ENCODE measurements at regions not wholly inside any gene's neighbourhood (a gene's known extent, or its start where the extent isn't known, plus 50 kb on each side); places are given as distances from the start of the nearest gene placed in this dataset.

- no peak for TF ChIP-seq CTCF (IDR thresholded peaks at IDR 0.05; ENCODE audit: low read depth, low read length)
- H3K4me3 ChIP-seq (replicated peaks in 1 of 2; ENCODE audit: low read depth in 2 of 2, low read length in 2 of 2), result no peak overlapping the region
- DNase-seq (ENCODE audit: low read depth in 2 of 2), result no peak
Measured at GRCh38 chr12:125210104-125210755, 145.0 kb downstream of the AACS start.

- H3K4me3 ChIP-seq (replicated peaks in 1 of 2; ENCODE audit: low read depth in 2 of 2, low read length in 2 of 2), result no peak overlapping the region
- no peak for DNase-seq (ENCODE audit: low read depth in 2 of 2)
- TF ChIP-seq CTCF (IDR thresholded peaks at IDR 0.05; ENCODE audit: low read depth, low read length), result no peak
Measured at GRCh38 chr12:125211464-125211863, 146.2 kb downstream of the AACS start.

- no peak overlapping the region for H3K4me3 ChIP-seq (replicated peaks in 1 of 2; ENCODE audit: low read depth in 2 of 2, low read length in 2 of 2)
- no peak for TF ChIP-seq CTCF (IDR thresholded peaks at IDR 0.05; ENCODE audit: low read depth, low read length)
- DNase-seq (ENCODE audit: low read depth in 2 of 2), result no peak
Measured at GRCh38 chr12:125214289-125214688, 149.1 kb downstream of the AACS start.

GRCh38 chr12:125216756-125217155, 151.5 kb downstream of the AACS start:
- no peak overlapping the region for H3K4me3 ChIP-seq (replicated peaks in 1 of 2; ENCODE audit: low read depth in 2 of 2, low read length in 2 of 2)
- TF ChIP-seq CTCF (IDR thresholded peaks at IDR 0.05; ENCODE audit: low read depth, low read length), result no peak

GRCh38 chr12:125217308-125217707, 152.1 kb downstream of the AACS start:
- H3K4me3 ChIP-seq (replicated peaks in 1 of 2; ENCODE audit: low read depth in 2 of 2, low read length in 2 of 2), result no peak overlapping the region
- no peak for DNase-seq (ENCODE audit: low read depth in 2 of 2)
- TF ChIP-seq CTCF (IDR thresholded peaks at IDR 0.05; ENCODE audit: low read depth, low read length), result no peak

More at GRCh38 chr12:125216756-125217155, 151.5 kb downstream of the AACS start:
- DNase-seq (ENCODE audit: low read depth in 2 of 2), result no peak

GRCh38 chr12:125218952-125219351, 153.7 kb downstream of the AACS start:
- TF ChIP-seq CTCF (IDR thresholded peaks at IDR 0.05; ENCODE audit: low read depth, low read length), result no peak
- DNase-seq (ENCODE audit: low read depth in 2 of 2), result peak in 1 of 2 donors; percentile 38
- H3K4me3 ChIP-seq (replicated peaks in 1 of 2; ENCODE audit: low read depth in 2 of 2, low read length in 2 of 2), result no peak overlapping the region

All from cardiac fibroblast (primary cell).